GM23338 (cell line): ENCODE measurements at regions not wholly inside any gene's neighbourhood (a gene's known extent, or its start where the extent isn't known, plus 50 kb on each side); places are given as distances from the start of the nearest gene placed in this dataset.

Experiments used
- ATAC-seq: fragments of 200-7000 bp; cut with Tn5 transposase; 3 replicates; pipeline ENCODE4 v1.9.1; 2020
- DNase-seq: peaks from one replicate; pipeline ENCODE4 v3.0.0-alpha.2; 2015; ENCODE audit warnings: low spot score
- H2AFZ ChIP-seq: fragments of 200-600 bp; sonication (generic); 2 replicates; pipeline ENCODE4 v1.8.0; 2016; ENCODE audit warnings: antibody characterized with exemption, mild to moderate bottlenecking, moderate library complexity
- H3F3A ChIP-seq: fragments of 200-600 bp; sonication (generic); replicated peaks from 2 replicates; pipeline ENCODE4 v1.8.0; 2017; ENCODE audit warnings: antibody characterized with exemption, mixed run types, low read depth
- H3K27ac ChIP-seq: fragments of 200-600 bp; sonication (generic); 2 replicates; pipeline ENCODE4 v1.6.1; 2016; ENCODE audit warnings: low read depth
- H3K27me3 ChIP-seq: fragments of 200-600 bp; sonication (generic); 2 replicates; pipeline ENCODE4 v1.8.0; 2016; ENCODE audit warnings: mild to moderate bottlenecking, mixed run types, moderate library complexity; ENCODE audit not compliant: insufficient read depth
- H3K36me3 ChIP-seq: fragments of 200-600 bp; sonication (generic); 2 replicates; pipeline ENCODE4 v1.8.0; 2016; ENCODE audit warnings: mild to moderate bottlenecking; ENCODE audit not compliant: insufficient read depth
- H3K4me1 ChIP-seq: fragments of 200-600 bp; sonication (generic); 2 replicates; pipeline ENCODE4 v1.8.0; 2016; ENCODE audit warnings: mild to moderate bottlenecking, moderate library complexity; ENCODE audit not compliant: insufficient read depth
- H3K4me2 ChIP-seq: fragments of 200-600 bp; sonication (generic); 2 replicates; pipeline ENCODE4 v1.7.1; 2017; ENCODE audit warnings: mixed run types
- H3K4me3 ChIP-seq: fragments of 200-600 bp; sonication (generic); 2 replicates; pipeline ENCODE4 v1.6.1; 2016; ENCODE audit warnings: mixed run types
- H3K79me2 ChIP-seq: fragments of 200-600 bp; sonication (generic); replicated peaks from 2 replicates; pipeline ENCODE4 v1.8.0; 2017; ENCODE audit warnings: mild to moderate bottlenecking; ENCODE audit not compliant: insufficient read depth
- H3K9me2 ChIP-seq: fragments of 200-600 bp; sonication (generic); 2 replicates; pipeline ENCODE4 v1.8.0; 2017; ENCODE audit not compliant: insufficient read depth
- H4K20me1 ChIP-seq: fragments of 200-600 bp; sonication (generic); replicated peaks from 2 replicates; pipeline ENCODE4 v1.8.0; 2017; ENCODE audit warnings: mild to moderate bottlenecking; ENCODE audit not compliant: insufficient read depth
- H3K27ac Mint-ChIP-seq: 2 replicates; pipeline ENCODE4 v1.8.0; 2020; ENCODE audit warnings: inconsistent platforms, mild to moderate bottlenecking, moderate library complexity, mixed read lengths
- H3K27me3 Mint-ChIP-seq: 3 replicates; pipeline ENCODE4 v1.8.0; 2022; ENCODE audit warnings: low read depth, mild to moderate bottlenecking, moderate library complexity, mixed read lengths, inconsistent platforms; ENCODE audit not compliant: insufficient read depth, poor library complexity
- H3K36me3 Mint-ChIP-seq: 3 replicates; pipeline ENCODE4 v1.8.0; 2021; ENCODE audit warnings: low read depth, mild to moderate bottlenecking, inconsistent platforms, moderate library complexity, mixed read lengths
- H3K4me1 Mint-ChIP-seq: 3 replicates; pipeline ENCODE4 v1.8.0; 2020; ENCODE audit warnings: mild to moderate bottlenecking, inconsistent platforms, mixed read lengths
- H3K4me3 Mint-ChIP-seq: 3 replicates; pipeline ENCODE4 v1.8.0; 2021; ENCODE audit warnings: moderate library complexity, mild to moderate bottlenecking, inconsistent platforms, mixed read lengths
- H3K9me3 Mint-ChIP-seq: 3 replicates; pipeline ENCODE4 v1.8.0; 2020; ENCODE audit warnings: moderate library complexity, mild to moderate bottlenecking, inconsistent platforms, mixed read lengths
- CREB1 ChIP-seq: fragments of 250-450 bp; sonication (Bioruptor Pico); IDR thresholded peaks from 2 replicates; pipeline ENCODE4 v1.5.0; 2020; ENCODE audit warnings: low read depth, mild to moderate bottlenecking, moderate library complexity
- CTCF ChIP-seq, 2 experiments: fragments of 200-600 bp in 1 of 2; sonication (generic) in 1 of 2; conservative IDR thresholded peaks; 2 replicates each; pipeline versions ENCODE4 v1.5.1 to v1.6.1; 2016 to 2017; ENCODE audit warnings: antibody characterized with exemption in 2 of 2, low read depth in 2 of 2, mild to moderate bottlenecking in 2 of 2, moderate library complexity in 1 of 2
- ETS1 ChIP-seq: IDR thresholded peaks from 2 replicates; pipeline ENCODE4 v1.6.1; 2016; ENCODE audit warnings: antibody characterized with exemption
- EZH2 ChIP-seq: fragments of 200-600 bp; sonication (generic); IDR thresholded peaks from one replicate; pipeline ENCODE4 v1.8.0; 2017; ENCODE audit warnings: antibody characterized with exemption, mild to moderate bottlenecking, low read depth; ENCODE audit not compliant: unreplicated experiment
- EZH2phosphoT487 ChIP-seq: fragments of 200-600 bp; sonication (generic); IDR thresholded peaks from one replicate; pipeline ENCODE4 v1.8.1; 2018; ENCODE audit warnings: antibody characterized with exemption; ENCODE audit not compliant: unreplicated experiment
- JUNB ChIP-seq: IDR thresholded peaks from one replicate; pipeline ENCODE4 v1.6.1; 2016; ENCODE audit warnings: antibody characterized with exemption; ENCODE audit not compliant: unreplicated experiment
- NANOG ChIP-seq: IDR thresholded peaks from 2 replicates; pipeline ENCODE4 v1.6.1; 2016; ENCODE audit warnings: antibody characterized with exemption, borderline replicate concordance
- POLR2AphosphoS5 ChIP-seq: IDR thresholded peaks from 2 replicates; pipeline ENCODE4 v1.6.1; 2016; ENCODE audit warnings: antibody characterized with exemption, low read depth
- REST ChIP-seq: IDR thresholded peaks from one replicate; pipeline ENCODE4 v1.6.1; 2018; ENCODE audit warnings: antibody characterized with exemption; ENCODE audit not compliant: unreplicated experiment
- STAT1 ChIP-seq: IDR thresholded peaks from one replicate; pipeline ENCODE4 v1.6.1; 2016; ENCODE audit warnings: antibody characterized with exemption; ENCODE audit not compliant: unreplicated experiment
- ZNF114 ChIP-seq: fragments of 250-450 bp; sonication (Bioruptor Pico); IDR thresholded peaks from 2 replicates; pipeline ENCODE4 v1.5.0; 2020; ENCODE audit warnings: mild to moderate bottlenecking, moderate library complexity
- ZNF331 ChIP-seq: fragments of 250-450 bp; sonication (Bioruptor Pico); IDR thresholded peaks from 2 replicates; pipeline ENCODE4 v1.5.0; 2020; ENCODE audit warnings: low read depth, mild to moderate bottlenecking, moderate library complexity
- ZNF462 ChIP-seq: fragments of 250-450 bp; sonication (Bioruptor Pico); IDR thresholded peaks from 2 replicates; pipeline ENCODE4 v1.5.0; 2020; ENCODE audit warnings: mild to moderate bottlenecking, moderate library complexity

- Histone ChIP-seq H3K4me1 (no peaks in the 10 kb centered on the region), H3K79me2 (no peaks in the 10 kb centered on the region), H3K36me3 (no peaks in the 10 kb centered on the region; the same call in none of the 2 replicates), H3K9me2 (no peaks in the 10 kb centered on the region), H3K4me2 (no peak overlapping the region), H3K27ac (no peak overlapping the region), H3F3A (no peaks in the 10 kb centered on the region), H3K27me3 (no peaks in the 10 kb centered on the region), H2AFZ (no peak overlapping the region), H4K20me1 (no peaks in the 10 kb centered on the region), H3K4me3 (no peak overlapping the region)
- H3K4me3 Mint-ChIP-seq = no peak overlapping the region
- no peak for DNase-seq
- peaks cover 87% of the 10 kb centered on the region for H3K9me3 Mint-ChIP-seq
- no peaks in the 10 kb centered on the region for H3K4me1 Mint-ChIP-seq
- peaks cover 19% of the 10 kb centered on the region; the same call in 2 of the 3 replicates for H3K36me3 Mint-ChIP-seq
- no peak overlapping the region for H3K27ac Mint-ChIP-seq
- TF ChIP-seq ZNF462 (CRISPR knock-in tag) (no peak), CTCF (conservative IDR thresholded peaks at IDR 0.05; ENCODE audit: low read depth in 2 of 2) (no peak), CREB1 (CRISPR knock-in tag) (no peak), REST (no peak), ZNF114 (CRISPR knock-in tag) (no peak), JUNB (no peak), EZH2phosphoT487 (no peak), STAT1 (no peak), EZH2 (no peak), POLR2AphosphoS5 (no peak), NANOG (no peak), ETS1 (no peak), ZNF331 (CRISPR knock-in tag) (no peak)
- ATAC-seq = no peak
- no peaks in the 10 kb centered on the region for H3K27me3 Mint-ChIP-seq
These were observed 169.3 kb downstream of the ANKRD30B start for GRCh38 chr18:14917311-14917710.
